IMR-90 (cell line): ENCODE measurements at regions not wholly inside any gene's neighbourhood (a gene's known extent, or its start where the extent isn't known, plus 50 kb on each side); places are given as distances from the start of the nearest gene placed in this dataset.

Source experiments
- ATAC-seq: fragments of 200-7000 bp; cut with Tn5 transposase; 2 replicates; pipeline ENCODE4 v1.9.1; 2020; ENCODE audit warnings: low read depth, mild to moderate bottlenecking, moderate library complexity
- BruUV-seq: library from RNA; stranded (reverse); fragments of 400-500 nt; replicated peaks from 2 replicates; lab custom pipeline; 2021; lab: Mats Ljungman, UMichigan
- CTCF ChIA-PET: fragments of 300-600 bp; formaldehyde crosslinking; extraction: SDS; loops from one replicate; lab custom pipeline; 2021; ENCODE audit warnings: antibody characterized with exemption; lab: Yijun Ruan, JAX
- POLR2A ChIA-PET: fragments of 300-600 bp; sonication (Branson Sonifier 250); formaldehyde crosslinking; loops from one replicate; lab custom pipeline; 2022; ENCODE audit warnings: antibody characterized with exemption; ENCODE audit not compliant: unreplicated experiment; lab: Charles Lee
- DNase-seq: peaks from one replicate; pipeline ENCODE4 v3.0.0; 2013
- H2AFZ ChIP-seq: replicated peaks from 2 replicates; pipeline ENCODE3; 2013; ENCODE audit warnings: low read length, mild to moderate bottlenecking; ENCODE audit not compliant: poor library complexity
- H2AK5ac ChIP-seq: 2 replicates; pipeline ENCODE4 v1.6.1; 2013; ENCODE audit warnings: low read depth, low read length, inconsistent platforms
- H2AK9ac ChIP-seq: replicated peaks from 2 replicates; pipeline ENCODE3; 2013; ENCODE audit warnings: mild to moderate bottlenecking, low read depth, low read length, moderate library complexity; ENCODE audit not compliant: poor library complexity
- H2BK120ac ChIP-seq: 2 replicates; pipeline ENCODE4 v1.6.1; 2013; ENCODE audit warnings: low read depth, low read length, inconsistent platforms
- H2BK15ac ChIP-seq: 3 replicates; pipeline ENCODE4 v1.6.1; 2013; ENCODE audit warnings: low read depth, low read length, inconsistent platforms
- H2BK20ac ChIP-seq: 2 replicates; pipeline ENCODE4 v1.6.1; 2013; ENCODE audit warnings: low read depth, mild to moderate bottlenecking, inconsistent platforms, low read length, moderate library complexity
- H2BK5ac ChIP-seq: 2 replicates; pipeline ENCODE4 v1.6.1; 2013; ENCODE audit warnings: mild to moderate bottlenecking, low read depth, low read length, inconsistent platforms; ENCODE audit not compliant: poor library complexity, severe bottlenecking
- H3K14ac ChIP-seq: replicated peaks from 2 replicates; pipeline ENCODE4 v1.6.1; 2013; ENCODE audit warnings: low read depth, low read length, inconsistent platforms
- H3K18ac ChIP-seq: 2 replicates; pipeline ENCODE4 v1.6.1; 2013; ENCODE audit warnings: low read depth, low read length, control low read depth
- H3K23ac ChIP-seq: 2 replicates; pipeline ENCODE4 v1.6.1; 2013; ENCODE audit warnings: low read depth, low read length, inconsistent platforms
- H3K27ac ChIP-seq: 2 replicates; pipeline ENCODE4 v1.5.1; 2013; ENCODE audit warnings: mild to moderate bottlenecking, control low read depth, low read length; ENCODE audit not compliant: insufficient read depth
- H3K27me3 ChIP-seq: 2 replicates; pipeline ENCODE4 v1.6.1; 2013; ENCODE audit warnings: low read length; ENCODE audit not compliant: control insufficient read depth, insufficient read depth
- H3K36me3 ChIP-seq: 2 replicates; pipeline ENCODE4 v1.6.1; 2013; ENCODE audit warnings: low read length, mixed read lengths; ENCODE audit not compliant: control insufficient read depth, insufficient read depth
- H3K4ac ChIP-seq: 2 replicates; pipeline ENCODE4 v1.6.1; 2013; ENCODE audit warnings: low read depth, low read length, inconsistent platforms
- H3K4me1 ChIP-seq: 2 replicates; pipeline ENCODE4 v1.6.1; 2013; ENCODE audit warnings: low read length, mixed read lengths; ENCODE audit not compliant: control insufficient read depth, insufficient read depth
- H3K4me2 ChIP-seq: 2 replicates; pipeline ENCODE4 v1.6.1; 2013; ENCODE audit warnings: low read depth, mild to moderate bottlenecking, control low read depth, low read length, moderate library complexity
- H3K4me3 ChIP-seq: 2 replicates; pipeline ENCODE4 v1.5.1; 2013; ENCODE audit warnings: low read depth, mild to moderate bottlenecking, control low read depth, low read length, moderate library complexity; ENCODE audit not compliant: insufficient read depth
- H3K56ac ChIP-seq: 2 replicates; pipeline ENCODE4 v1.6.1; 2013; ENCODE audit warnings: low read length, inconsistent platforms; ENCODE audit not compliant: insufficient read depth; ENCODE audit errors: extremely low read depth
- H3K79me1 ChIP-seq, 2 experiments: 2 replicates each; pipeline ENCODE4 v1.6.1; 2013; ENCODE audit warnings: low read length in 2 of 2, inconsistent platforms in 1 of 2, low read depth in 1 of 2
- H3K9ac ChIP-seq: 2 replicates; pipeline ENCODE4 v1.6.1; 2013; ENCODE audit warnings: low read depth, low read length, control low read depth
- H3K9me1 ChIP-seq: 2 replicates; pipeline ENCODE4 v1.6.1; 2013; ENCODE audit warnings: low read length, inconsistent platforms; ENCODE audit not compliant: insufficient read depth
- H3K9me3 ChIP-seq: 2 replicates; pipeline ENCODE4 v1.6.1; 2013; ENCODE audit warnings: low read length; ENCODE audit not compliant: control insufficient read depth, insufficient read depth
- H4K20me1 ChIP-seq: 2 replicates; pipeline ENCODE4 v1.6.1; 2013; ENCODE audit warnings: low read length, inconsistent platforms; ENCODE audit not compliant: insufficient read depth
- H4K5ac ChIP-seq: 2 replicates; pipeline ENCODE4 v1.6.1; 2013; ENCODE audit warnings: mild to moderate bottlenecking, low read depth, low read length, control low read depth
- H4K8ac ChIP-seq, 2 experiments: 2 replicates each; pipeline ENCODE4 v1.6.1; 2013; ENCODE audit warnings: low read depth in 2 of 2, low read length in 2 of 2, control low read depth in 1 of 2, inconsistent platforms in 1 of 2
- H4K91ac ChIP-seq: 2 replicates; pipeline ENCODE4 v1.6.1; 2013; ENCODE audit warnings: low read depth, low read length, inconsistent platforms; ENCODE audit not compliant: insufficient read depth
- BHLHE40 ChIP-seq: fragments of 150-350 bp; IDR thresholded peaks from 2 replicates; pipeline ENCODE4 v1.6.1; 2016; ENCODE audit warnings: mild to moderate bottlenecking, low read depth, low read length
- CEBPB ChIP-seq: IDR thresholded peaks from 2 replicates; pipeline ENCODE4 v1.6.1; 2012; ENCODE audit warnings: low read depth, low read length, improper control_type of control experiment
- CHD1 ChIP-seq: IDR thresholded peaks from 2 replicates; pipeline ENCODE4 v1.6.1; 2012; ENCODE audit warnings: low read depth, low read length, improper control_type of control experiment
- FOS ChIP-seq: fragments of 150-350 bp; IDR thresholded peaks from 2 replicates; pipeline ENCODE4 v1.6.1; 2016; ENCODE audit warnings: low read depth, low read length
- MAFK ChIP-seq: IDR thresholded peaks from 2 replicates; pipeline ENCODE4 v1.6.1; 2012; ENCODE audit warnings: low read depth, low read length, improper control_type of control experiment
- MAZ ChIP-seq: IDR thresholded peaks from 2 replicates; pipeline ENCODE4 v1.6.1; 2012; ENCODE audit warnings: low read depth, mild to moderate bottlenecking, low read length, improper control_type of control experiment, moderate library complexity, borderline replicate concordance
- MXI1 ChIP-seq: IDR thresholded peaks from 2 replicates; pipeline ENCODE4 v1.6.1; 2012; ENCODE audit warnings: low read depth, mild to moderate bottlenecking, low read length, moderate library complexity, borderline replicate concordance
- NFE2L2 ChIP-seq: fragments of 150-350 bp; IDR thresholded peaks from 2 replicates; pipeline ENCODE4 v1.6.1; 2016; ENCODE audit warnings: low read depth, mild to moderate bottlenecking, low read length
- POLR2A ChIP-seq: IDR thresholded peaks from 2 replicates; pipeline ENCODE4 v1.6.1; 2012; ENCODE audit warnings: mild to moderate bottlenecking, low read depth, low read length
- RAD21 ChIP-seq: IDR thresholded peaks from 2 replicates; pipeline ENCODE4 v1.6.1; 2012; ENCODE audit warnings: low read length, improper control_type of control experiment
- RCOR1 ChIP-seq: IDR thresholded peaks from 2 replicates; pipeline ENCODE4 v1.6.1; 2012; ENCODE audit warnings: mild to moderate bottlenecking, low read length, improper control_type of control experiment; ENCODE audit not compliant: insufficient replicate concordance
- RFX5 ChIP-seq: IDR thresholded peaks from 2 replicates; pipeline ENCODE4 v1.8.0; 2012; ENCODE audit warnings: low read depth, mild to moderate bottlenecking, low read length, moderate library complexity
- SMC3 ChIP-seq: fragments of 150-350 bp; IDR thresholded peaks from 2 replicates; pipeline ENCODE4 v1.6.1; 2016; ENCODE audit warnings: low read depth, mild to moderate bottlenecking, antibody characterized with exemption, low read length, moderate library complexity
- WGBS, 2 experiments: methylation state at CpG; one replicate each; pipeline versions ENCODE4 v1.1.5 to v1.1.7; 2013; ENCODE audit warnings: missing lambda C conversion rate in 2 of 2; ENCODE audit not compliant: insufficient read length in 1 of 2; ENCODE audit errors: extremely low coverage in 2 of 2; 5-methylcytosine and 5-hydroxymethylcytosine counted together
- dilution Hi-C: fragments of 300-500 bp; cut with HindIII; formaldehyde crosslinking; loops from one replicate; pipeline ENCODE4 v1.14.3; 2018; ENCODE audit warnings: low sequenced_read_pairs; ENCODE audit not compliant: unreplicated experiment
- in situ Hi-C: fragments of 300-500 bp; cut with MboI; formaldehyde crosslinking; loops from 3 replicates; pipeline ENCODE4 v1.14.3; 2019; ENCODE audit warnings: low sequenced_read_pairs, inconsistent platforms, mixed read lengths
- intact Hi-C: fragments of 100-400 bp; cut with micrococcal nuclease; formaldehyde crosslinking; loops from 2 replicates; pipeline ENCODE4 v1.10.0; 2022
- TF ChIP-seq, protein P1 (sequence below): conservative IDR thresholded peaks from 2 replicates; pipeline ENCODE4 v1.5.1; 2012; ENCODE audit warnings: mild to moderate bottlenecking, low read depth, low read length, improper control_type of control experiment
- TF ChIP-seq, protein P2 (sequence below): fragments of 150-350 bp; IDR thresholded peaks from 2 replicates; pipeline ENCODE4 v1.6.1; 2017; ENCODE audit warnings: mild to moderate bottlenecking, antibody characterized with exemption, low read length, low read depth
- TF ChIP-seq, protein P3 (sequence below): fragments of 150-350 bp; IDR thresholded peaks from 2 replicates; pipeline ENCODE4 v1.6.1; 2016; ENCODE audit warnings: low read depth, mild to moderate bottlenecking, low read length, moderate library complexity, borderline replicate concordance

- no peak overlapping the region for H3K4ac ChIP-seq
- no peak overlapping the region for H3K4me2 ChIP-seq
- ATAC-seq (no peak), DNase-seq (no peak)
- peaks cover 2% of the 10 kb centered on the region; the same call in 1 of the 2 replicates for H3K27me3 ChIP-seq
- H4K8ac ChIP-seq: no peak overlapping the region
- H2BK5ac ChIP-seq: no peak overlapping the region
- H4K20me1 ChIP-seq: no peaks in the 10 kb centered on the region
- TF ChIP-seq POLR2A (no peak), MAFK (no peak), MAZ (no peak), NFE2L2 (no peak), SMC3 (no peak), CEBPB (no peak), FOS (no peak), RAD21 (no peak), RFX5 (no peak), CHD1 (no peak), BHLHE40 (no peak), RCOR1 (no peak), MXI1 (no peak)
- TF ChIP-seq, protein P1, sequence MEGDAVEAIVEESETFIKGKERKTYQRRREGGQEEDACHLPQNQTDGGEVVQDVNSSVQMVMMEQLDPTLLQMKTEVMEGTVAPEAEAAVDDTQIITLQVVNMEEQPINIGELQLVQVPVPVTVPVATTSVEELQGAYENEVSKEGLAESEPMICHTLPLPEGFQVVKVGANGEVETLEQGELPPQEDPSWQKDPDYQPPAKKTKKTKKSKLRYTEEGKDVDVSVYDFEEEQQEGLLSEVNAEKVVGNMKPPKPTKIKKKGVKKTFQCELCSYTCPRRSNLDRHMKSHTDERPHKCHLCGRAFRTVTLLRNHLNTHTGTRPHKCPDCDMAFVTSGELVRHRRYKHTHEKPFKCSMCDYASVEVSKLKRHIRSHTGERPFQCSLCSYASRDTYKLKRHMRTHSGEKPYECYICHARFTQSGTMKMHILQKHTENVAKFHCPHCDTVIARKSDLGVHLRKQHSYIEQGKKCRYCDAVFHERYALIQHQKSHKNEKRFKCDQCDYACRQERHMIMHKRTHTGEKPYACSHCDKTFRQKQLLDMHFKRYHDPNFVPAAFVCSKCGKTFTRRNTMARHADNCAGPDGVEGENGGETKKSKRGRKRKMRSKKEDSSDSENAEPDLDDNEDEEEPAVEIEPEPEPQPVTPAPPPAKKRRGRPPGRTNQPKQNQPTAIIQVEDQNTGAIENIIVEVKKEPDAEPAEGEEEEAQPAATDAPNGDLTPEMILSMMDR: no peak
- TF ChIP-seq, protein P2, sequence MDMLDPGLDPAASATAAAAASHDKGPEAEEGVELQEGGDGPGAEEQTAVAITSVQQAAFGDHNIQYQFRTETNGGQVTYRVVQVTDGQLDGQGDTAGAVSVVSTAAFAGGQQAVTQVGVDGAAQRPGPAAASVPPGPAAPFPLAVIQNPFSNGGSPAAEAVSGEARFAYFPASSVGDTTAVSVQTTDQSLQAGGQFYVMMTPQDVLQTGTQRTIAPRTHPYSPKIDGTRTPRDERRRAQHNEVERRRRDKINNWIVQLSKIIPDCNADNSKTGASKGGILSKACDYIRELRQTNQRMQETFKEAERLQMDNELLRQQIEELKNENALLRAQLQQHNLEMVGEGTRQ: no peak
- TF ChIP-seq, protein P3, sequence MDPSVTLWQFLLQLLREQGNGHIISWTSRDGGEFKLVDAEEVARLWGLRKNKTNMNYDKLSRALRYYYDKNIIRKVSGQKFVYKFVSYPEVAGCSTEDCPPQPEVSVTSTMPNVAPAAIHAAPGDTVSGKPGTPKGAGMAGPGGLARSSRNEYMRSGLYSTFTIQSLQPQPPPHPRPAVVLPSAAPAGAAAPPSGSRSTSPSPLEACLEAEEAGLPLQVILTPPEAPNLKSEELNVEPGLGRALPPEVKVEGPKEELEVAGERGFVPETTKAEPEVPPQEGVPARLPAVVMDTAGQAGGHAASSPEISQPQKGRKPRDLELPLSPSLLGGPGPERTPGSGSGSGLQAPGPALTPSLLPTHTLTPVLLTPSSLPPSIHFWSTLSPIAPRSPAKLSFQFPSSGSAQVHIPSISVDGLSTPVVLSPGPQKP: no peak
- H3K27ac ChIP-seq: no peak overlapping the region
- H3K4me3 ChIP-seq: no peak overlapping the region
- no peak overlapping the region for H3K14ac ChIP-seq
- H3K9ac ChIP-seq: no peak overlapping the region
- H3K56ac ChIP-seq: no peak overlapping the region
- H3K23ac ChIP-seq: no peak overlapping the region
- H3K4me1 ChIP-seq: no peaks in the 10 kb centered on the region; the same call in 1 of the 2 replicates
- WGBS, 2 experiments: 83% methylated on average over 1 of the region's 7 CpGs; no CpG with 5 or more reads in 1 of the 2 experiments
- no peaks in the 10 kb centered on the region for H3K36me3 ChIP-seq
- no peak overlapping the region for H2AK9ac ChIP-seq
- POLR2A ChIA-PET: no interaction called here
- no peak overlapping the region for H2BK20ac ChIP-seq
- dilution Hi-C loops: no loop called here
- H3K9me3 ChIP-seq: no peaks in the 10 kb centered on the region
- H3K79me1 ChIP-seq: no peaks in the 10 kb centered on the region
- in situ Hi-C loops: no loop called here
- no peak overlapping the region for H2BK15ac ChIP-seq
- H2AFZ ChIP-seq: no peak overlapping the region
- no peaks in the 10 kb centered on the region for H3K9me1 ChIP-seq
- H3K18ac ChIP-seq: no peak overlapping the region
- no peak overlapping the region for H2AK5ac ChIP-seq
- no peak overlapping the region for H4K91ac ChIP-seq
- CTCF ChIA-PET: no interaction called here
- H2BK120ac ChIP-seq: no peak overlapping the region
- BruUV-seq: no TSS peak
- H4K5ac ChIP-seq: no peak overlapping the region
- intact Hi-C loops: no loop called here
Measured at GRCh38 chr7:26992670-26993069, 103.1 kb downstream of the HOXA1 start.
